Panc1 (cell line): ENCODE measurements at regions not wholly inside any gene's neighbourhood (a gene's known extent, or its start where the extent isn't known, plus 50 kb on each side); places are given as distances from the start of the nearest gene placed in this dataset.

Experiments used
- ATAC-seq: fragments of 200-7000 bp; cut with Tn5 transposase; 2 replicates; pipeline ENCODE4 v1.9.1; 2020; ENCODE audit warnings: mild to moderate bottlenecking, moderate library complexity
- BruUV-seq: library from RNA; stranded (reverse); fragments of 400-500 nt; replicated peaks from 2 replicates; lab custom pipeline; 2021; lab: Mats Ljungman, UMichigan
- CTCF ChIA-PET: fragments of 300-600 bp; sonication (Branson Sonifier 250); formaldehyde crosslinking; loops from one replicate; lab custom pipeline; 2022; ENCODE audit warnings: antibody characterized with exemption; lab: Charles Lee
- POLR2A ChIA-PET: fragments of 300-600 bp; sonication (Branson Sonifier 250); formaldehyde crosslinking; loops from one replicate; lab custom pipeline; 2022; ENCODE audit warnings: antibody characterized with exemption; lab: Charles Lee
- DNase-seq: peaks from one replicate; pipeline ENCODE4 v3.0.0-alpha.2; 2010; ENCODE audit warnings: low read depth, low spot score
- H3K27ac ChIP-seq: 2 replicates; pipeline ENCODE4 v1.5.1; 2011; ENCODE audit warnings: mild to moderate bottlenecking, low read length, inconsistent platforms
- H3K27me3 ChIP-seq: fragments of 200-500 bp; sonication (Bioruptor generic); 2 replicates; pipeline ENCODE4 v1.6.0; 2014; ENCODE audit warnings: low read length, inconsistent platforms; ENCODE audit not compliant: control insufficient read depth, insufficient read depth
- H3K36me3 ChIP-seq: fragments of 200-500 bp; sonication (Bioruptor generic); 2 replicates; pipeline ENCODE4 v1.5.1; 2014; ENCODE audit warnings: inconsistent platforms, mild to moderate bottlenecking, low read length, moderate library complexity; ENCODE audit not compliant: control insufficient read depth, insufficient read depth
- H3K4me1 ChIP-seq: 2 replicates; pipeline ENCODE4 v1.5.1; 2011; ENCODE audit warnings: inconsistent platforms, mild to moderate bottlenecking, low read length, moderate library complexity; ENCODE audit not compliant: control insufficient read depth, insufficient read depth
- H3K4me3 ChIP-seq, 2 experiments: 2 replicates each; pipeline ENCODE4 v1.5.1; 2011 to 2012; ENCODE audit warnings: low read depth in 2 of 2, low read length in 2 of 2, mild to moderate bottlenecking in 2 of 2, inconsistent platforms in 1 of 2, moderate library complexity in 1 of 2
- H3K9me3 ChIP-seq: fragments of 200-500 bp; sonication (Bioruptor generic); 2 replicates; pipeline ENCODE4 v1.5.1; 2014; ENCODE audit warnings: low read depth, mild to moderate bottlenecking, inconsistent platforms, low read length, moderate library complexity; ENCODE audit not compliant: control insufficient read depth, insufficient read depth
- POLR2AphosphoS5 ChIP-seq: IDR thresholded peaks from 2 replicates; pipeline ENCODE4 v1.6.1; 2012; ENCODE audit warnings: mild to moderate bottlenecking, low read depth, low read length, moderate library complexity
- SIN3A ChIP-seq: IDR thresholded peaks from 2 replicates; pipeline ENCODE4 v1.6.1; 2012; ENCODE audit warnings: low read depth, mild to moderate bottlenecking, low read length, moderate library complexity, borderline replicate concordance; ENCODE audit not compliant: insufficient read depth
- TCF7L2 ChIP-seq: IDR thresholded peaks from 2 replicates; pipeline ENCODE4 v1.6.1; 2011; ENCODE audit warnings: mild to moderate bottlenecking, low read depth, low read length, inconsistent platforms
- in situ Hi-C: cut with HindIII; loops from 2 replicates; pipeline ENCODE4 v1.10.0; 2016; ENCODE audit warnings: low sequenced_read_pairs, low pct_unique_long_range_greater_than_20kb
- intact Hi-C: fragments of 100-400 bp; cut with micrococcal nuclease; formaldehyde crosslinking; loops from one replicate; pipeline ENCODE4 v1.10.0; 2022; ENCODE audit not compliant: unreplicated experiment
- TF ChIP-seq, protein P1 (sequence below), 2 experiments: IDR thresholded peaks; 2 replicates each; pipeline ENCODE4 v1.6.1; 2011 to 2012; ENCODE audit warnings: low read depth in 2 of 2, control low read depth in 1 of 2, low read length in 1 of 2, mild to moderate bottlenecking in 1 of 2, moderate library complexity in 1 of 2; ENCODE audit not compliant: insufficient read depth in 1 of 2
- TF ChIP-seq, protein P2 (sequence below): fragments of 450-650 bp; IDR thresholded peaks from 2 replicates; pipeline ENCODE4 v1.5.1; 2017; ENCODE audit warnings: mild to moderate bottlenecking

DNA sequence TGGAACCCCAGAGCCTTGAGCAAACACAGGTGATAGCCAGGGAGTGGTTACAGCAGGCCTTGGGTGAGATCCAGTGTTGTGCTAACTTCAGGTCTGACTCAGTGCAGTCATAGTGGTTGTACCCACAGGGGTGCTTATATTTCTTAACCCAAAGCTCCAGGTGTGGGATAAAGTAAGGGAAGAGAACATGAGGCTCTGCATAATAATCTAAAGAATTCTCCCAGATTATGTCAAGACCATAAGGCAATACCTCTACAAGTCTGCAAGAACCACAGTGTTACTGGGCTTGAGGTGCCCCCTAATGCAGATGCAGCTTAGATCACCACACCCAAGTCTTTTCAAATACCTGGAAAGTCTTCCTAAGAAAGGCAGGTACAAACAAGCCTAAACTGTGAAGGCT lies 485.4 kb downstream of the RFC3 start:
- intact Hi-C loops (no loop called here), in situ Hi-C loops (no loop called here)
- ATAC-seq (no peak), DNase-seq (no peak)
- ChIA-PET POLR2A (no interaction called here), CTCF (no interaction called here)
- no peak overlapping the region for H3K4me3 ChIP-seq
- no TSS peak for BruUV-seq
- TF ChIP-seq SIN3A = no peak
- no peak for TF ChIP-seq TCF7L2
- TF ChIP-seq, protein P1, sequence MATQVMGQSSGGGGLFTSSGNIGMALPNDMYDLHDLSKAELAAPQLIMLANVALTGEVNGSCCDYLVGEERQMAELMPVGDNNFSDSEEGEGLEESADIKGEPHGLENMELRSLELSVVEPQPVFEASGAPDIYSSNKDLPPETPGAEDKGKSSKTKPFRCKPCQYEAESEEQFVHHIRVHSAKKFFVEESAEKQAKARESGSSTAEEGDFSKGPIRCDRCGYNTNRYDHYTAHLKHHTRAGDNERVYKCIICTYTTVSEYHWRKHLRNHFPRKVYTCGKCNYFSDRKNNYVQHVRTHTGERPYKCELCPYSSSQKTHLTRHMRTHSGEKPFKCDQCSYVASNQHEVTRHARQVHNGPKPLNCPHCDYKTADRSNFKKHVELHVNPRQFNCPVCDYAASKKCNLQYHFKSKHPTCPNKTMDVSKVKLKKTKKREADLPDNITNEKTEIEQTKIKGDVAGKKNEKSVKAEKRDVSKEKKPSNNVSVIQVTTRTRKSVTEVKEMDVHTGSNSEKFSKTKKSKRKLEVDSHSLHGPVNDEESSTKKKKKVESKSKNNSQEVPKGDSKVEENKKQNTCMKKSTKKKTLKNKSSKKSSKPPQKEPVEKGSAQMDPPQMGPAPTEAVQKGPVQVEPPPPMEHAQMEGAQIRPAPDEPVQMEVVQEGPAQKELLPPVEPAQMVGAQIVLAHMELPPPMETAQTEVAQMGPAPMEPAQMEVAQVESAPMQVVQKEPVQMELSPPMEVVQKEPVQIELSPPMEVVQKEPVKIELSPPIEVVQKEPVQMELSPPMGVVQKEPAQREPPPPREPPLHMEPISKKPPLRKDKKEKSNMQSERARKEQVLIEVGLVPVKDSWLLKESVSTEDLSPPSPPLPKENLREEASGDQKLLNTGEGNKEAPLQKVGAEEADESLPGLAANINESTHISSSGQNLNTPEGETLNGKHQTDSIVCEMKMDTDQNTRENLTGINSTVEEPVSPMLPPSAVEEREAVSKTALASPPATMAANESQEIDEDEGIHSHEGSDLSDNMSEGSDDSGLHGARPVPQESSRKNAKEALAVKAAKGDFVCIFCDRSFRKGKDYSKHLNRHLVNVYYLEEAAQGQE (IDR thresholded peaks at IDR 0.05; ENCODE audit: insufficient read depth in 1 of 2, low read depth in 2 of 2, low read length in 1 of 2) = no peak
- TF ChIP-seq POLR2AphosphoS5 = no peak
- TF ChIP-seq, protein P2, sequence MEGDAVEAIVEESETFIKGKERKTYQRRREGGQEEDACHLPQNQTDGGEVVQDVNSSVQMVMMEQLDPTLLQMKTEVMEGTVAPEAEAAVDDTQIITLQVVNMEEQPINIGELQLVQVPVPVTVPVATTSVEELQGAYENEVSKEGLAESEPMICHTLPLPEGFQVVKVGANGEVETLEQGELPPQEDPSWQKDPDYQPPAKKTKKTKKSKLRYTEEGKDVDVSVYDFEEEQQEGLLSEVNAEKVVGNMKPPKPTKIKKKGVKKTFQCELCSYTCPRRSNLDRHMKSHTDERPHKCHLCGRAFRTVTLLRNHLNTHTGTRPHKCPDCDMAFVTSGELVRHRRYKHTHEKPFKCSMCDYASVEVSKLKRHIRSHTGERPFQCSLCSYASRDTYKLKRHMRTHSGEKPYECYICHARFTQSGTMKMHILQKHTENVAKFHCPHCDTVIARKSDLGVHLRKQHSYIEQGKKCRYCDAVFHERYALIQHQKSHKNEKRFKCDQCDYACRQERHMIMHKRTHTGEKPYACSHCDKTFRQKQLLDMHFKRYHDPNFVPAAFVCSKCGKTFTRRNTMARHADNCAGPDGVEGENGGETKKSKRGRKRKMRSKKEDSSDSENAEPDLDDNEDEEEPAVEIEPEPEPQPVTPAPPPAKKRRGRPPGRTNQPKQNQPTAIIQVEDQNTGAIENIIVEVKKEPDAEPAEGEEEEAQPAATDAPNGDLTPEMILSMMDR = no peak
- H3K36me3 ChIP-seq = no peaks in the 10 kb centered on the region
- no peaks in the 10 kb centered on the region for H3K27me3 ChIP-seq
- H3K9me3 ChIP-seq = no peaks in the 10 kb centered on the region
- H3K4me1 ChIP-seq = no peaks in the 10 kb centered on the region
- no peak overlapping the region for H3K27ac ChIP-seq

DNA sequence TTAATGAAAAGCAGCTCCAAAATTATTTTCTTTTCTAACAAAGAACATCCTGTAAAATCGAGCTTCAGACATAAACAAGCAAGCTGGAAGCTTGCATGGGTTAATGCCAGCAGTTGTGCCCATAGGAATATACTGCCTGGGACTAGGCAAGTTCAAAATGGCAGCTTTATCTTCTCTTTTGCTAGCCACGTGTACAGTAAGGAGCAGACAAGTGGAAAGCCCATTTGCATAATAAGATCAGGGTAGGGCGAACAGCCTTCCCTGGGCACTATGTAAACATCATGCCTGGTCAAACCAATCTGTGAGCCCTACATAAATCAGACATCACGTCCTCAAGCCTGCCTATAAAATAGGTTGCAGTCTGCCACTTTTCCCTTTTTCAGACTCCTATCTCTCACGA lies 489.7 kb downstream of the RFC3 start:
- ChIA-PET CTCF (no interaction called here), POLR2A (no interaction called here)
- in situ Hi-C loops = no loop called here
- DNase-seq = no peak
- Histone ChIP-seq H3K4me3 (no peak overlapping the region), H3K4me1 (no peaks in the 10 kb centered on the region), H3K9me3 (no peaks in the 10 kb centered on the region), H3K27ac (no peak overlapping the region), H3K27me3 (no peaks in the 10 kb centered on the region), H3K36me3 (no peaks in the 10 kb centered on the region)
- TF ChIP-seq, protein P2 = no peak
- TF ChIP-seq SIN3A (no peak), POLR2AphosphoS5 (no peak), TCF7L2 (no peak)
- TF ChIP-seq, protein P1 (IDR thresholded peaks at IDR 0.05; ENCODE audit: insufficient read depth in 1 of 2, low read depth in 2 of 2, low read length in 1 of 2) = no peak
- intact Hi-C loops = no loop called here
- BruUV-seq = no TSS peak
- no peak for ATAC-seq
